Small intestine (tissue), 7 donors: ENCODE measurements at regions not wholly inside any gene's neighbourhood (a gene's known extent, or its start where the extent isn't known, plus 50 kb on each side); places are given as distances from the start of the nearest gene placed in this dataset.

Source experiments
- DNase-seq, 2 donors: peaks; one replicate each; pipeline versions ENCODE4 v3.0.0 to v3.0.0-alpha.2; 2013
- FAIRE-seq: peaks from 2 replicates; lab custom pipeline; 2012; peaks lifted over from hg19 to GRCh38; lab: Jason Lieb, UNC
- H3K27ac ChIP-seq, 3 donors: one replicate each; pipeline ENCODE4 v1.5.1; 2013; ENCODE audit warnings: low read length in 2 of 3, mild to moderate bottlenecking in 2 of 3, control low read depth in 1 of 3, inconsistent platforms in 1 of 3, low read depth in 1 of 3, moderate library complexity in 1 of 3
- H3K27me3 ChIP-seq, 3 donors: one replicate each; pipeline ENCODE4 v1.6.1; 2013; ENCODE audit warnings: low read length in 3 of 3, inconsistent platforms in 1 of 3; ENCODE audit not compliant: control insufficient read depth in 3 of 3, insufficient read depth in 3 of 3
- H3K36me3 ChIP-seq, 3 donors: one replicate each; pipeline ENCODE4 v1.6.1; 2013; ENCODE audit warnings: low read length in 3 of 3, inconsistent platforms in 1 of 3, low read depth in 1 of 3, mild to moderate bottlenecking in 1 of 3, moderate library complexity in 1 of 3; ENCODE audit not compliant: control insufficient read depth in 3 of 3, insufficient read depth in 2 of 3
- H3K4me1 ChIP-seq, 3 donors: one replicate each; pipeline ENCODE4 v1.6.1; 2013; ENCODE audit warnings: low read length in 2 of 3, inconsistent platforms in 1 of 3, low read depth in 1 of 3, mild to moderate bottlenecking in 1 of 3, moderate library complexity in 1 of 3; ENCODE audit not compliant: control insufficient read depth in 3 of 3, insufficient read depth in 2 of 3
- H3K4me3 ChIP-seq, 3 donors: one replicate each; pipeline ENCODE4 v1.5.1; 2013; ENCODE audit warnings: low read length in 3 of 3, control low read depth in 1 of 3, inconsistent platforms in 1 of 3, low read depth in 1 of 3, mild to moderate bottlenecking in 1 of 3, moderate library complexity in 1 of 3
- H3K9me3 ChIP-seq, 2 donors: one replicate each; pipeline ENCODE4 v1.6.1; 2013; ENCODE audit warnings: low read depth in 1 of 2, low read length in 1 of 2; ENCODE audit not compliant: control insufficient read depth in 2 of 2, insufficient read depth in 1 of 2
- WGBS, 3 donors: extraction: QIAGEN DNeasy Blood & Tissue Kit; methylation state at CpG; one replicate each; pipeline ENCODE4 v1.1.7; 2013; 5-methylcytosine and 5-hydroxymethylcytosine counted together
- donor health status: healthy with polysubstance abuse.
- donor health status: control.
- donor health status: control.
- donor health status: Bipolar disorder and iron deficiency.
- donor health status: healthy.

DNA sequence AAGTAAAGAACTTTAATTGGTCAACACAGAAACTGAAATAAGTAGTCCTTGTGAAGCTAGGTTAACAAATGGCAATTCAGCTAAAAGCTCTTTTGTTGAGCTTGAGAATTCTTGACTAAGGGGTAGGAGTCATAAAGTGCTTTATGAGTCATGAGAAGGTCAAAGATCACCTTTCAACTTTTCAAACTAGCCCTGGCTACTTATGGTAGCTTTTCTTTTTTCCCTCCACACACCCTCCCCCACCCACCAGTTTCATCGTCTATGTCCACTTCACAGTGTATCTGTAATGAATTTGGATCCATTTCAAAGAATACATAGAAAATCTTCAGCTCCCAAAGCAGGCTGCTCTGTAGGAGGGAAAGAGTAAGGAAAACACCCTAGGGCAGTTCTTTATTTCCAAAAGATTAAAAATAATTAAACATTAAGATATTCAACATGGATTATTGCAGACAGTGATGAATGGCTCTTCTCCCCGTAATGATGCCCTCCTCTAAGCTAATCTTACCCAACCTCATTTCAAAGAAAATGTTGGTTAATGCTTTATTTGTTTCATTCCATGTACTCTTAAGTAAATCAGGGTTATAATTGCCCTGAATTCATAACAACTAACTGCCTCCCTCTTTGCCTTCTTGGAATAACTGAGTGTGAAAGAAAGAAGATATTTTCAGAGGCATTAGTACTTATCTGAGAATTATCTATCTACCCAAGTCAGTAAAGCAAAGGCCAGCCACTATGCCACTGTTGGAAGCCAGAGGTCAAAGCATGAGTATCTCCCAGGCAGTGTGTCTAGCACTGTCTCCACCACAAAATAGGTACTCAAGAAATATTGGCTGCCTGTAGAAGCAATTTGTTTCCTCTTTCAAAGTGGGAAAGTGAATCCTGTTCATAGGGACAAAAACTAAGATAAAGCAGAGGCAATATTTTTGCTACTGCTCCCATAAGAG is 290.6 kb downstream of the PIK3R1 start:
- H3K4me3 ChIP-seq, result no peak overlapping the region
- peak; percentile 19 for FAIRE-seq

DNA sequence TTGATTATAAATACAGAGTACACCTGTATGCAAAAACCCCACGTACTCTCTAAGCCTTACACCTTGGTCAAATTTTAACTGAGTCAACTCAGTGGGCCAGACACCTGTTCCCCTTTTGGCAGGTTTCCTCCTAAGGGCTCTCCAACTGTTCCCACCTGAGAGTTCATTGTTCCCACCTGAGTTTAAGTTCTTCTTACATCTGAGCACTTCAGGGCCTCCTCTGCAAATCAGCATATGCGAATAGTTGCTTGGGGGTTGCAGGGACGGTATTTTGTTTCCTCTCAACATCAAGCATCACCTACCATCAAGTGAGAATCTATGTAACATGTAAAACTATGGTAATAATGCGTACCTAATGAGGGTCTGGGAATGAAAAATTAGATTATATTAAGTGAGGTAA is 300.0 kb downstream of the PIK3R1 start:
- H3K36me3 ChIP-seq, result no peaks in the 10 kb centered on the region
- H3K9me3 ChIP-seq, result no peaks in the 10 kb centered on the region
- no peaks in the 10 kb centered on the region for H3K4me1 ChIP-seq
- H3K27ac ChIP-seq, result no peak overlapping the region
- DNase-seq, result no peak
- H3K4me3 ChIP-seq, result no peak overlapping the region
- WGBS, 3 donors, result 76 to 81% (median 81%) methylated on average over 4 of the region's 4 CpGs
- H3K27me3 ChIP-seq, result no peaks in the 10 kb centered on the region
- FAIRE-seq, result no peak

More for the DNA sequence above, 290.6 kb downstream of the PIK3R1 start:
- WGBS, 3 donors, result 17 to 52% (median 41%) methylated on average over 2 of the region's 2 CpGs
- peak overlapping the region in 1 of 3 donors; percentile 34 for H3K27ac ChIP-seq
- DNase-seq, result peak; percentile 79 to 82
- peaks cover 0 to 8% (median 7%) of the 10 kb centered on the region in 3 donors for H3K4me1 ChIP-seq
- H3K36me3 ChIP-seq, result no peaks in the 10 kb centered on the region
- peaks cover 0 to 4% of the 10 kb centered on the region in 2 donors for H3K9me3 ChIP-seq
- H3K27me3 ChIP-seq, result no peaks in the 10 kb centered on the region

DNA sequence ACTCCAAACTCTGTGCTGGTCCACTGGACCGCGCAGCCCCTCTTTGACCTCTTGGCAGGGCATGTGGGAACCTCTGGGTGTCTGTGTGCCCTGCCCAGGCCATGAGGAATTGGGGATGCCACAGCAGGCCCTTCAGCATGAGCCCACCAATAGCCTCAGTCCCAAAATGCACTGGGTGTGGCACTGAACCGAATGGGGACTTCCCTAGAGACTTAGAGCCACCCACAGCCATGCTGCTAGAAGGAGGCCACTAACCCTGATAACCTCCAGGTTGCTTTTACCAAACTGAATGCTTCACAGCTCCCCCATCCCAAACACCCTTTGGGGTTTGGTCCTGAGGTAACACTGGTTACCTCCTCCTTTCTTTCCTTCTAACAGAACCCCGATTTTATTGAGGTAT is 302.7 kb downstream of the PIK3R1 start:
- no peaks in the 10 kb centered on the region for H3K27me3 ChIP-seq
- no peak overlapping the region for H3K27ac ChIP-seq
- FAIRE-seq (no peak), DNase-seq (no peak)
- H3K4me1 ChIP-seq, result no peaks in the 10 kb centered on the region
- WGBS, 3 donors, result 81 to 86% (median 85%) methylated on average over 4 of the region's 4 CpGs
- no peaks in the 10 kb centered on the region for H3K36me3 ChIP-seq
- no peaks in the 10 kb centered on the region for H3K9me3 ChIP-seq
- H3K4me3 ChIP-seq, result no peak overlapping the region

DNA sequence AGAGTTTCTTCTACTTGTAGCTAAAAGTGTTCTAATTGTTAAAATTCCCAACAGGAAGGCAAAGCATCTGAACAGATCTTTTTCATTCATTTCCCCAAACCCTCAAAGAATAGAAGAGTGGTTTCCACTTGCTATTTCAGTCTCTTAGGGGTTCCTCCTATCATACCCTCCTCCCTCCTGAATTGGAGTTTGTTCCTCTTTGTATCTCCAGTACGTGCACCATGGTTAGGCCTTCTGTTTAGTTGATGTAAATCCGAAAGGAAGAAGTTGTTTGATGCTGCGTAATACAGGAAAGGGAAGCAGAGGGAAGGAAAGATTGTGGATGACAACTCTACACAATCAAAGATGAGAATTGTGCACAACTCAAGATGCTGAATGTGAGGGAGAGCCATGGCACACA is 303.6 kb downstream of the PIK3R1 start:
- no peak overlapping the region for H3K27ac ChIP-seq
- WGBS, 3 donors, result 59 to 81% (median 69%) methylated on average over 3 of the region's 3 CpGs
- no peaks in the 10 kb centered on the region for H3K27me3 ChIP-seq
- FAIRE-seq, result no peak
- H3K36me3 ChIP-seq, result no peaks in the 10 kb centered on the region
- H3K9me3 ChIP-seq, result no peaks in the 10 kb centered on the region
- no peak overlapping the region for H3K4me3 ChIP-seq
- no peaks in the 10 kb centered on the region for H3K4me1 ChIP-seq
- no peak for DNase-seq

DNA sequence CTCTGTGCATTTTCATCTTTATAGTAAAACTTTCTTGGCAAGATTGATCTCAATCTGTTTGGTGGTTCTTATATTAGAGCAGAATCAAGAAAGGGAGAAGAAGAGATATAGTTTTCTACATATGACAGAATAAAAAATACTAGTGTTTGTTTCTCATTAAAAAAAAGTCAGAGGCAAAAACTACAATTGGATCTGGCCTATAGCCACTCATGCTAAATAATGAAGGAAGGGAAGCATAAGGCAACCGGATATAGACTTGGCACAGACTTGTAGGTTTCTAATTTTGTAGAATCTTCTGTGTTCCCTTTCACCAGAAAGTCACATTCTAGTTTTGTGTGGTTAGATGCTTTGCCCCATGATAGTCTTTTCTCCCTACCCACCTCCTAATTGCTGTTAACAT is 306.2 kb downstream of the PIK3R1 start:
- H3K4me3 ChIP-seq, result no peak overlapping the region
- FAIRE-seq, result no peak
- DNase-seq, result no peak
- H3K36me3 ChIP-seq, result no peaks in the 10 kb centered on the region
- no peak overlapping the region for H3K27ac ChIP-seq
- 61 to 89% (median 71%) methylated on average over 1 of the region's 1 CpG for WGBS, 3 donors
- H3K27me3 ChIP-seq, result no peaks in the 10 kb centered on the region
- H3K9me3 ChIP-seq, result no peaks in the 10 kb centered on the region
- no peaks in the 10 kb centered on the region for H3K4me1 ChIP-seq

DNA sequence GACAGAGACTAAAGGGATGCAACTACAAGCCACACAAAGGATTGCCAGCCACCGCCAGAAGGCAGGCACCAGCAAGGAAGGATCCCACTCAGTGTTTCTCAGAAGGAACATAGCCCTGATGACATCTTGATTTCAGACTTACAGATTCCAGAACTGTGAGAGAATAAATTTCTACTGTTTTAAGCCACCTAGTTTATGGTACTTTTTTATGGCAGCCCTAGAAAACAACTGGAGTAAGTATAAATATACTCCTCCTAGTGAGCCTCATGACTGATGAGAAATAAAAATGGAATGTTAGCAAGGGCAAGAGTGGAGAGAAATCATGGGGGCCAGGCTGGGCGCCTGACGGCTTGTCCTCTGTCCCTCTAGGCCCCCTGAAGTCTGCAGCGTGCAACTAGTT is 307.3 kb downstream of the PIK3R1 start:
- DNase-seq (peak in 1 of 2 donors; percentile 19), FAIRE-seq (no peak)
- Histone ChIP-seq H3K4me3 (no peak overlapping the region), H3K36me3 (no peaks in the 10 kb centered on the region), H3K4me1 (no peaks in the 10 kb centered on the region), H3K27ac (no peak overlapping the region), H3K9me3 (peaks cover 0 to 3% of the 10 kb centered on the region in 2 donors), H3K27me3 (no peaks in the 10 kb centered on the region)
- 89 to 92% (median 89%) methylated on average over 4 of the region's 4 CpGs for WGBS, 3 donors

DNA sequence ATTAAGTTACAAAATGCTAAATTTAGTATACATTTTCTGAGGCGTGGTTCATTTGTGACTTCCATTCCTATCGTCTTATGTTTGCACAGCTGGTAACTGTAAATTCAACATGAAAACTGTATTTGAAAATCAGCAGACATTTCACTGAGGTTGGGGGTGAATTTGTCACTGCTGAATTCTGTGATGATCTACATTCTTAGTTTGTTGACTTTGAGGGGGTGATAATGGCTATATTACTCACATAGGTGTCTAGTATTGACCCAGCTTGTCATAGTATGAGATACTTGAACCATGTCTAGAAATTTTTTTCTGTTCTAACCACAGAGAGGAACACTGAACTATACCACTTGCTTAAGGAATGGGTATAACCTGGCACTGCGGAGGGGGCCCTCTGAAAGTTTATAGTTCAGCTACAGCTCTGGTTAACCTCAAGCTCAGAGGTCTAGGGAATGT is 313.3 kb downstream of the PIK3R1 start:
- H3K27me3 ChIP-seq, result no peaks in the 10 kb centered on the region
- 71 to 83% (median 76%) methylated on average over 3 of the region's 3 CpGs for WGBS, 3 donors
- H3K4me3 ChIP-seq, result no peak overlapping the region
- no peak for DNase-seq
- peaks cover 0 to 8% of the 10 kb centered on the region in 2 donors for H3K9me3 ChIP-seq
- H3K36me3 ChIP-seq, result no peaks in the 10 kb centered on the region
- no peak overlapping the region for H3K27ac ChIP-seq
- FAIRE-seq, result no peak
- peaks cover 2 to 5% (median 5%) of the 10 kb centered on the region in 3 donors for H3K4me1 ChIP-seq

DNA sequence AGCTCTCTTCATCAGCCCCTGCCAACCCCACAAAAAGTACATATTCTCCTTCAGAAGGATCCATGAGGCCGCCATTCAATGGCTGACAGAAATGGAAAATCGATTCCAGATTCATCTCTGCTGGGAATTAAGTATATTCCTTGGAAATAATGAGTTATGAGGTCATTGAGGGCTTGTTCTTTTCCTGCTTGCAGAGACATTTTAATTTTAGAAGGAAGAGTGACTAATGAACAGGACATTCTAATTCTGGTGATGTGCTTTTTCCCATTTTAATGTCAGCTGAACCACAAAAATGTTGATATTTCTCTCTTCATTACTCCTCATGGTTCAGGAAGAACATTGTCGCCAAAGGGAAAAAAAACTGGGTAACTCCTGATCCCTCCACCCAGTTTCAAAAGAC is 314.0 kb downstream of the PIK3R1 start:
- no peaks in the 10 kb centered on the region for H3K36me3 ChIP-seq
- H3K27ac ChIP-seq, result no peak overlapping the region
- no peak for FAIRE-seq
- peaks cover 0 to 8% of the 10 kb centered on the region in 2 donors for H3K9me3 ChIP-seq
- no peak for DNase-seq
- H3K4me3 ChIP-seq, result no peak overlapping the region
- peaks cover 2 to 12% (median 8%) of the 10 kb centered on the region in 3 donors for H3K4me1 ChIP-seq
- no peaks in the 10 kb centered on the region for H3K27me3 ChIP-seq
- 83 to 87% (median 85%) methylated on average over 3 of the region's 3 CpGs for WGBS, 3 donors
